ENCODE measurements at regions not wholly inside any gene's neighbourhood (a gene's known extent, or its start where the extent isn't known, plus 50 kb on each side); places are given as distances from the start of the nearest gene placed in this dataset.

GRCh38 chr5:161134083-161134482 lies 282.1 kb upstream of the ATP10B start:
- DNase-seq (ENCODE audit: low spot score), result no peak

- no peak for DNase-seq (ENCODE audit: low spot score)
These were observed 263.9 kb upstream of the ATP10B start for GRCh38 chr5:161115941-161116340.

- no peak for DNase-seq (ENCODE audit: low spot score)
These were observed 260.4 kb upstream of the ATP10B start for GRCh38 chr5:161112371-161112770.

DNA sequence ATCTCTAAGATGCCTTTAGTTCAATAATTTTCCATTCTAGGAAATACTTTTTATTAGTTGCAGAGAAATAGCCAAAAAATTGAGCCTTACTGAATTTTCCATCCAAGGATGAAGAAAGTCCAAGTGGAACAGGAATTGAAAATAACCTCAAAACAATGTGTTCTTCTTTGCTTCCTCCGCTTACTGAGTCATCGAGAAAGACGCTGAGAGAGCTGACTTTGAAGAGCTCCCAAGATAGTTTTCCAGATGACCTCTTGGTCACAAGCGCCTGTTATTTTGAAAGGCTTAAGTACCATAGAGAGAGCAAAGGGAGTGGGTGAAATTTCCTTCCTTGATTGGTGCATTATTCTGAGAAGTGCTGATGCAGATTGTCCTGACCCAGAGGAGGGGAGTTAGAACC lies 253.5 kb upstream of the ATP10B start:
- DNase-seq (ENCODE audit: low spot score), result no peak

DNA sequence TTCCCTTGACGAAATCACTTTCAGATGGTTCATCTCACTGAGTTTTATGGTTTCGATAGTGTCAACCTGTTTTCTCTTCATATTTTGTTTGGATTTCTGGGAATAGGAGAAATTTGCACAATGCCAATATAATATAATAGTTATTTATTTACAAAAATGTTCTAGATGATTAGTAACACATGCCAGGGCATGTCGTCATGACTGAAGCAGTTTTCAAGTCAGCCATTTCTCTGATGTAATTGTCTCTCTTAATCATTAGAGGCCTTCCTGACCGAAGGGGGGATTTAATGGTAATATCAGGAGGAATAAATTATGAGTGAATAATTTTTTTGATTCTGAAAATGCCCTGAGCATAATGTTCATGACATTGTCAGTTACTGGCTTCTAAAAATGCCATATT lies 246.5 kb upstream of the ATP10B start:
- DNase-seq (ENCODE audit: low spot score), result no peak

GRCh38 chr5:161096581-161096980 lies 244.6 kb upstream of the ATP10B start:
- no peak for DNase-seq (ENCODE audit: low spot score)

DNA sequence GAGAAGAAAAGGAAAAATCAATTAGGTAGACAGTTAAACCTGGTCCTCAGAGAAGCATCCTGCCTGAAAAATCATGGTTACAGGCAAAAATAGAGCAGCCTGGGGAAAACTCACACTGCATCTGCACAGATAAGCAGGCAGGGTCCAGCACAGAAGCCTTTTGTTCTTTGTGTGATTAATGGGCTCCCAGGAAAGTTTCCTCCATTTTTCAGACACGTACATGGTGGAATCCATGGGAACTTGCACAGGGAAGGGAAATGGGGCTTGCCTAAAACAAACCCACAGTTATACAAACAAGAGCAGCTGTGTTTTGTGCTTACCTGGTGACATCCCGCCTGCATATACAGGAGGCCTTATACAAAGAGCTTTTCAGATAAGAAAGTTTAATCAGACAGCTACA lies 243.9 kb upstream of the ATP10B start:
- no peak for DNase-seq (ENCODE audit: low spot score)

DNA sequence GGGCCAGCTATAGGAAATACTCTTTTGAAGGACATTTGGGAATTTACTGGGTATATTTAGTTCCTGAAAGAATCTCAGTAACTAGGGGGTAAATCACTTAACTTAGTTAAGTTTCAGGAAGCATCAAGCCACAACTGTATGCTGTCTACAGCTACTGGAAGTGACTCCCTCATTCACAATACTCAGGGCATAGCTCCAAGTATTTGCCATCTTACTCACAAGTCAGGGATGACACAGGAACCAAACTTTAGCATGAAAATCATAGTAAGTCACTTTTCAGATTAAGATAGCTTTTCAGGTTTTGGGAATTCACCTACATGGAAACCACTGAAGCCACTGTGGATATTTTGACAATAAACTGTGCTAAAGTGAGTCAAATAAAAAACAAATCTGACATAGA lies 242.4 kb upstream of the ATP10B start:
- DNase-seq (ENCODE audit: low spot score), result no peak

DNA sequence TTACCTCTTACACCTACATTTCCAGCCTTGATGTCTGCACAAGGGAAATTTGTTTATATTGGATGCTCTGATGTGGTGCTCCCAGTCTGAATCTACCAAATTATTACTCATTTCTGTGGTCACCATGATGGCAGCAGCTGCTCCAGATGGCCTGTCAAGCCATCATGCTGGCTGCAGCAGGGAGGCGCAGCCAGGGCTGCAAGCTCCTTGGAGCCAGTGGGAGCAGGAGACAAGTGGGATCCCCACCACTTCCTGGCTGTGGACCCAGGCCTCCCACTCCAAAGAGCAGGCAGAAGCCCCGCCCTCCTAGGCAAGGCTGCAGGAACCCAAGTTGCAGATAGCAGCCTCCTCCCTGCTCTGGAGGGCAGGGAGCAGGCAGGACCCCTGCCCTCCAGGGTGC lies 241.1 kb upstream of the ATP10B start:
- DNase-seq (ENCODE audit: low spot score), result no peak

DNA sequence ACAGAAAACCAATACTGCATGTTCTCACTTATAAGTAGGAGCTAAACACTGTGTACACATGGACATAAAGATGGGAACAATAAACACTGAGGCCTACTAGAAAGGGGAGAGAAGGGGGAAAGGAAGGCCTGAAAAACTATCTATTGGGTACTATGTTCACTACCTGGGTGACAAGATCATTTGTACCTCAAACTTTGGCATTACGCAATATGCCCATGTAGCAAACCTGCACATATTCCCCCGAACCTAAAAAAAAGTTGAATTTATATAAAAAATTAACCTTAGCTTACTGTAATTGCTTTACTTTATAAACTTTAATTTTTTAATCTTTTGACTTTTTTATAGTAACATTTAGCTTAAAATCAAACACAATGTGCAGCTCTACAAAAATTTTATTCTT lies 237.6 kb upstream of the ATP10B start:
- DNase-seq (ENCODE audit: low spot score), result no peak

- no peak for DNase-seq (ENCODE audit: low spot score)
These were observed 234.4 kb upstream of the ATP10B start for GRCh38 chr5:161086461-161086860.

GRCh38 chr5:161085056-161085455 lies 233.0 kb upstream of the ATP10B start:
- DNase-seq (ENCODE audit: low spot score), result no peak

DNA sequence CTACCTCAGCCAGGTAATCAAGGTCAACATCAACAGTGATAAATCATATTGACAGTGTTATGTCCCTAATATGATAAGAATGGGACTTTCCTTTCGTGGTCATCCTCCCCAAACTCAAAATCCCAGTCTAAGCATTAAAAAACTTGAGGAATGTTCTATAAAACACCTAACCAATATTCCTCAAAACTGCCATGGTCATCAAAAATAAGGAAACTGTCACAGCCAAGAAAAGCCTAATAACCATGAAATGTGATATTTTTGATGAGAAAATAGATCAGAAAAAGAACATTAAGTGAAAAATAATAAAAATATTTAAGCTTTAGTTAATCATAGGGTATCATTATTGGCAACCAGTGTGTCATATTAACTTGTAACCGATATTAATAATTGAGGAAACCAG lies 232.1 kb upstream of the ATP10B start:
- DNase-seq (ENCODE audit: low spot score), result no peak

DNA sequence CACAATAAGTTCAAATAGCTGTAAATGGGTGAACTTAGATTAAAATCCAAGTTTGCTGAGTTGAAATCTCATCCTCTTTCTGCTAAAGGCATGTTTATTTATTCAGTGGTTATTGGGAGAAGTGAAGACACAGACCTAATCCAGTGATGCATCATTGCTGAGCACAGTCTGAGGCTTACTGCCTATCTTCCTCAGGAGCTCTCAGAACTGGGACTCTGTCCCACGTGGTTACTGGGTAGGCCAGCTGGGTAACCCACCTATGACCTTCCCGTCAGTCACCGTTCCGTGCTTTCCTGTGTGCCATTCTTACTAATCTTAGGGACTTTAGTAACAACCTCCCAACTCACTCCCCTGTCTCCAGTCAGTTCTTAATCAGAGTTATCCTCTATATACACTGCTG lies 226.8 kb upstream of the ATP10B start:
- no peak for DNase-seq (ENCODE audit: low spot score)

DNA sequence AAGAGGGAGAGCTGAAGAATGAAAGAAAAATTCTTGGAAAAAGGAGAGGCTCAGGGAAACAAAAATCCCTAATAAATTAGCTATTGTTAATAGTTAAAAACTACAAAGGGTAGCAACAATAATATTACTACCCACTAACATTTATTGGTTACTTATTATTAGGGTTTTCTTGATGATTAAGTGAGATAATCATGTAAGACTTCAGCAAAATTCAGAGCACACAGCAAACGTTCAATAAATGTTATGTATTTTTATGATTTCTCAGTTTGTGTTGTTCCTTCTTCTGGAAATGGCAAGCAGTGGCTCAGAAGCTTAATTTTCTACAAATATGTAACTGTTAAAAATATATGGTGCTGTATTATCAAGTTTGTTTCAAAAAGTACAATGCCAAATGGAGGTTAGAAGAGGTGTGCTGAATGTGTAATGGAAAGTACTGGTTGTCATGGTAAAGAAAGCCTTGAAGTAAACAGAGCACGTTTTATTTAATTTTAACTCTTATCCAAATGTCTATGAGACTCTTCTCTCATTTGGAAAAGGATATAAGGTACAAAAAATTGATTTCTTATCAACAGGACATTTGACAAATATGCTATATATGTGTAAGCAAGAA lies 226.0 kb upstream of the ATP10B start:
- DNase-seq (ENCODE audit: low spot score), result no peak

- no peak for DNase-seq (ENCODE audit: low spot score)
These were observed 225.5 kb upstream of the ATP10B start for GRCh38 chr5:161077496-161077895.

DNA sequence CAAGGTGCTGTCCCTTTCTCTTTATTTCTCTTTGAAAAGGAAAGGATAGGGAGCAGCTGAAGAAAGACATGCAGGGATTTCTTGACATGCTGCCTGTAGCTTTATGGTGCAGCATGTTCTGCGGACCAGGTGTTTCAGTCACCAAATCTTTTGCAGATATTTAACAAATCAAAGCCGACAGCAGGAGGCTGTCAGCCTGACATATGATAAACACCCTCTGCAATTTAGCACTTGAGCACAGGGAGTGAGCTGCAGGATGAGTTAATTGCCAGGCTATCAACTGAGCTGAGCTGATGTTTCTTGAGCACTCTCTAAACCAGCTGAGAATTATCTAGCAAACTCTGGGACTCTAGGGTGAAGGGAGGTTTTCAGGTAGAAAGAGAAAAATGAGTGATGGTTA lies 212.8 kb upstream of the ATP10B start:
- DNase-seq (ENCODE audit: low spot score), result no peak

GRCh38 chr5:161064297-161064696 lies 212.3 kb upstream of the ATP10B start:
- no peak for DNase-seq (ENCODE audit: low spot score)

DNA sequence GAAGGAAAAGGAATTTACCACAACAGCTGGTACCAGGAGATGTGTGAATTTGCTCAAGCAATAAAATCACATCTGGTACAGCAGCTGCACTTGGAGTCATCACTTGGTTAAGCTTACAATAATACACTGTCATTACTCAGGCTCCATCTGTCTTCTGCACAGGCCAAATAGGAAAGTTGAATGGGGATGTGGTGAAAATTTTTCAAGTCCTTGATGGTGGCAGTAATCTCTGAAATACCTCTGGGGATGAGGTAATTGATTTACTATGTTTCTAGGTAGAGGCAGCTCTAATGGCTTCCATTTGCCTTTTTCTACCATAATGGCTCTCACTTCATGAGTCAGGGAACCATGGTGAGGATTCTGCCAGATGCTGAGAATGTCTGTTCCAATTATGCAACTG lies 206.8 kb upstream of the ATP10B start:
- DNase-seq (ENCODE audit: low spot score), result no peak

- DNase-seq (ENCODE audit: low spot score), result no peak
These were observed 200.0 kb upstream of the ATP10B start for GRCh38 chr5:161051920-161052500.

DNA sequence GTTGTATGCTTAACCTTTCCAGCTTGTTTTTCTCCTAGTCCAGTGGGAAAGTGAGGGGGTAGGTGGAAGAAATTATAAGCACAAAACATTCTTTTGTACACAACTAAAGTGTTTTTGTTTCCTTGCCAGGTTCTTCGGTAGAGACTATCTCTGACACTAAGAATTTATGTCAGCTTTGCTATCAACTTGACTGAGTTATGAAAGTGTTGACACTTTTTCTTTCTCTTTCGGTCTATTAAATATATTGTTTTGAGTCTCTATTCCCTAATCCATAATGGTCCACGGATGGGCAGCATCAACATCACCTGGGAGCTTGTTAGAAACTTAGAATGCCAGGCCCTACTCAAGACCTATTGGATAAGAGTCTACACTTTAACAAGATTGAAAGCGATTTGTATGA lies 195.0 kb upstream of the ATP10B start:
- no peak for DNase-seq (ENCODE audit: low spot score)

DNA sequence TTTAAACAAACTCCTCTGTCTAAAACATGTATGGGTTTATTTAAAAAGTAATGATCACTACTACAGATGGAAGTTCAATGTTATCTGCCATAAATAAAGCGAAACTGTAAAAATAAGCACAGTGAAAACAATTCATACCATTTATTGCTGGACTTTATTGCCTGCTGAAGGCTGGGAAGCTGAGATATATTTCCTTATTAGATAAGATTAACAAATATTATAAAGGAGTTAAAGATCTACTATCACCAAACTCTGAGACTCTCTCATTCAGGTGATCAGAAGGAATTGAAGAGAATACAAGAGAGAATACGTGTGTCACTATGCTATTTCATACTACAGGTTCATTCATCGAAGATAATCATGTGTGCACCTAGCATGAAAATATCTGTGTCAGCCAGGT lies 190.9 kb upstream of the ATP10B start:
- no peak for DNase-seq (ENCODE audit: low spot score)

DNA sequence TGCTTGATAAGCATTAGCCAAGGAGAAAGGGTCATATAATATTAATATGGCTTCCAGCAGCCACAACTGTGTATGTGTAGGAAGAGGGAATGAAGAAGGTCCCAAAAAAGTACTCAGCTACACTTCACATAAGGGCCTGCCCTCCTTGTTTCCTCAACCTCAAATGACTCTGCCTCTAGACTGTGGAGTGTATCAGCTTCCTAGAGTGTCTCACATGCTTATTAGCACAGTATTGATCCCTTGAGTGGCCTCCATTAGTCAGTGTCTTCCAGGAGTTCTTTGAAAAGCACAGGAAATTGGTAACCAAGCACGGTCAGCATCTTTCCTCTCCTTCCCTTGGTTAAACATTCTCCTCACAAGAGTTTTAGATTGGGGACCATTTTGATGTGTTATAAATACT lies 190.4 kb upstream of the ATP10B start:
- DNase-seq (ENCODE audit: low spot score), result no peak

GRCh38 chr5:161040818-161041217 lies 188.8 kb upstream of the ATP10B start:
- no peak for DNase-seq (ENCODE audit: low spot score)

Data from A172 (cell line).